ENCODE measurements at regions not wholly inside any gene's neighbourhood (a gene's known extent, or its start where the extent isn't known, plus 50 kb on each side); places are given as distances from the start of the nearest gene placed in this dataset.

DNA sequence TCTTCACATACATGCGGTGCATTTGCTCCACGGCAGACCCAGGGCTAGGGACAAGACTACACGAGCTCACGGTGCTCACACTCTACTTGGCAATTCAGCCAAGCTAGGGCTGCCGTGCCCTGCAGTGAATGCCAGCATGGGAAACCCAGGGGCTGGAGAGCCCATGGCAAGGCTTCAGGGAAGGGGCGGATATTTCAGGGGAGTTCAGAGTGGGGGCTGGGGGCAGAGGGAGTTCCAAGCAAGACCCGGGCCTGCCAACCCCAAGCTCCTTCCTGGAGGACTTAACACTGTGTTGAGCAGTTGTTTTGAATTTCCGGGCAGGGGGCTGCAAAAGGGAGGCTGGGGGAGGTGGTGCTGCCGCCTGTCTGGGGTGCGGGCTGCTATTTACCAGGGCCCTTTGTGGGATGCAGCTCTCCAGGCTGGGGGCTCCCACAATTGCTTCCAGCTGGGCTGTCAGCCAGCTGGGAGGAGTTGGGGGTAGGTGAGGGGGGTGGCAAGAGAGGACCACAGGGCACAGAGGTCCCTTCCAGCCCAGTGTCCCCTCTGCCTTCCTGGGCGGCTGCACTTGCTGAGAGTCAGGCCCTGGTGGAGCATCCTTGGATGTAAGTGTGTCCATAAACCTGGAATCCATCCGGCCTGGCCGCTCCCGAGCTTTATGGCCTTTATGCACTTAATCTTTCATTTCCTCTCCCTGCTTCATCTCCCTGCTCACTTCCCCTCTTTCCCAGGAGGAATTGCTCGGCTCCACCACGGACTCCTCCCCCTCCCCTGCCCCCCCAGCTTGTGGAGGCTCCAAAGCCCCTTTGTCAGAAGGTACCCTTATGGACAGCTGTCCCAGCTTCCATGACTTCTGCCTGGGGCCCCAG, 55.8 kb upstream of the SSBP3 start:
- Histone ChIP-seq H3K36me3 (ENCODE audit: insufficient read depth, low read length) (no peaks in the 10 kb centered on the region), H3K4me2 (ENCODE audit: low read depth, low read length, poor library complexity, severe bottlenecking) (no peak overlapping the region), H3K9me3 (ENCODE audit: insufficient read depth, low read depth, low read length) (no peaks in the 10 kb centered on the region), H3K4me3 (ENCODE audit: low read length, poor library complexity, severe bottlenecking) (no peak overlapping the region), H2AFZ (ENCODE audit: low read length) (no peak overlapping the region), H3K9me2 (replicated peaks; ENCODE audit: low read depth, low read length) (no peaks in the 10 kb centered on the region), H3F3A (ENCODE audit: low read depth) (no peaks in the 10 kb centered on the region), H3K79me2 (ENCODE audit: insufficient read depth, low read length) (no peaks in the 10 kb centered on the region), H3K4me1 (ENCODE audit: insufficient read depth, low read length, poor library complexity, severe bottlenecking) (peaks cover 27% of the 10 kb centered on the region), H3K9ac (ENCODE audit: low read depth, low read length, poor library complexity, severe bottlenecking) (no peak overlapping the region), H4K20me1 (ENCODE audit: insufficient read depth, low read length, poor library complexity, severe bottlenecking) (no peaks in the 10 kb centered on the region), H3K27me3 (ENCODE audit: insufficient read depth, low read length, poor library complexity, severe bottlenecking) (no peaks in the 10 kb centered on the region)
- TF ChIP-seq EZH2phosphoT487 (IDR thresholded peaks at IDR 0.05; ENCODE audit: borderline replicate concordance): no peak
- TF ChIP-seq, protein P1, sequence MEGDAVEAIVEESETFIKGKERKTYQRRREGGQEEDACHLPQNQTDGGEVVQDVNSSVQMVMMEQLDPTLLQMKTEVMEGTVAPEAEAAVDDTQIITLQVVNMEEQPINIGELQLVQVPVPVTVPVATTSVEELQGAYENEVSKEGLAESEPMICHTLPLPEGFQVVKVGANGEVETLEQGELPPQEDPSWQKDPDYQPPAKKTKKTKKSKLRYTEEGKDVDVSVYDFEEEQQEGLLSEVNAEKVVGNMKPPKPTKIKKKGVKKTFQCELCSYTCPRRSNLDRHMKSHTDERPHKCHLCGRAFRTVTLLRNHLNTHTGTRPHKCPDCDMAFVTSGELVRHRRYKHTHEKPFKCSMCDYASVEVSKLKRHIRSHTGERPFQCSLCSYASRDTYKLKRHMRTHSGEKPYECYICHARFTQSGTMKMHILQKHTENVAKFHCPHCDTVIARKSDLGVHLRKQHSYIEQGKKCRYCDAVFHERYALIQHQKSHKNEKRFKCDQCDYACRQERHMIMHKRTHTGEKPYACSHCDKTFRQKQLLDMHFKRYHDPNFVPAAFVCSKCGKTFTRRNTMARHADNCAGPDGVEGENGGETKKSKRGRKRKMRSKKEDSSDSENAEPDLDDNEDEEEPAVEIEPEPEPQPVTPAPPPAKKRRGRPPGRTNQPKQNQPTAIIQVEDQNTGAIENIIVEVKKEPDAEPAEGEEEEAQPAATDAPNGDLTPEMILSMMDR (conservative IDR thresholded peaks at IDR 0.05; ENCODE audit: low read length): no peak

DNA sequence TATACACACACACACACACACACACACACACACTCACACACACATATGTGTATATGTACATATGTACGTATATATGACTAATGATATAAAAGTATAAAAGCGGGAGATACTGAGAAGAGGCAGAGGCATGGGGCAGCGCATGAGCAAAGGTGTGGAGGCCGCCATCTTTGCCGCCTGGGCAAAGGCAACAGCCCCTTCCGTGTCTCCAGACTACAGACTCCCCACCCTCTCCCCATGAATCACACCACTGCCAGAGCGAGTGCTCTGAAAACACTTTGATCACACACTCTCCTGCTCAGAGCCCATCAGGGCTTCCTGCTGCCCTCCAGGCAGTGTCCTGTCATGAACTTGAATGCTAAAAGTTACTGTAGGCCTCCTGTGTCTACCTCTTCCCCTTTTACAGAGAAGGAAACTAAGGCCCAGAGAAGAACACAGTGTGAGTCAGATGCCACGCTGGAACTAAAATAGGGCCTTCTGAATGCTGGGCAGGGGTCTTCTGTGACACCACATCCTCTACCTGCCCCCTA, 54.7 kb upstream of the SSBP3 start:
- no peaks in the 10 kb centered on the region for H3K27me3 ChIP-seq (ENCODE audit: insufficient read depth, low read length, poor library complexity, severe bottlenecking)
- no peaks in the 10 kb centered on the region for H4K20me1 ChIP-seq (ENCODE audit: insufficient read depth, low read length, poor library complexity, severe bottlenecking)
- no peak overlapping the region for H2AFZ ChIP-seq (ENCODE audit: low read length)
- H3K4me3 ChIP-seq (ENCODE audit: low read length, poor library complexity, severe bottlenecking): no peak overlapping the region
- H3F3A ChIP-seq (ENCODE audit: low read depth): no peaks in the 10 kb centered on the region
- H3K36me3 ChIP-seq (ENCODE audit: insufficient read depth, low read length): no peaks in the 10 kb centered on the region
- no peaks in the 10 kb centered on the region for H3K9me2 ChIP-seq (replicated peaks; ENCODE audit: low read depth, low read length)
- peaks cover 27% of the 10 kb centered on the region for H3K4me1 ChIP-seq (ENCODE audit: insufficient read depth, low read length, poor library complexity, severe bottlenecking)
- no peaks in the 10 kb centered on the region for H3K9me3 ChIP-seq (ENCODE audit: insufficient read depth, low read depth, low read length)
- H3K79me2 ChIP-seq (ENCODE audit: insufficient read depth, low read length): no peaks in the 10 kb centered on the region
- TF ChIP-seq, protein P1 (conservative IDR thresholded peaks at IDR 0.05; ENCODE audit: low read length): no peak
- no peak for TF ChIP-seq EZH2phosphoT487 (IDR thresholded peaks at IDR 0.05; ENCODE audit: borderline replicate concordance)
- H3K9ac ChIP-seq (ENCODE audit: low read depth, low read length, poor library complexity, severe bottlenecking): no peak overlapping the region
- H3K4me2 ChIP-seq (ENCODE audit: low read depth, low read length, poor library complexity, severe bottlenecking): no peak overlapping the region

DNA sequence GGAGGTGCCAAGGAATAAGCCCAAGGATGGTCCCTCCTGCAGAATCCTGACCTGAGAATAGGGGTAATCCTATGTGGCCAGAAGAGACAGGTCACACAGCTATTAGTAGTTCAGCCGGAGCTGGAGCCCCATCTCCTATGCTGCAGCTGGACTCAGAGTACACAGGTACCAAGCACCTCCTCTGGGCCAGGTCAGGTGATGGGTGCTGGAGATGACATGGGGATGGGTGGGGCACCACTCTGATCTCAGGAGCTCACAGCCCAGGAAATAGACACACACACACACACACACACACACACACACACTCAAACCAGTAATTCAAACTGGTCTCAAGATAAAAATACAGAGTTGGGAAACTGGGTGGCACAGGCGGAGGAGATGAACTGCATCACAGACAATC, 54.2 kb upstream of the SSBP3 start:
- no peak overlapping the region for H3K9ac ChIP-seq (ENCODE audit: low read depth, low read length, poor library complexity, severe bottlenecking)
- no peaks in the 10 kb centered on the region for H3K79me2 ChIP-seq (ENCODE audit: insufficient read depth, low read length)
- TF ChIP-seq, protein P1 (conservative IDR thresholded peaks at IDR 0.05; ENCODE audit: low read length): no peak
- no peak for TF ChIP-seq EZH2phosphoT487 (IDR thresholded peaks at IDR 0.05; ENCODE audit: borderline replicate concordance)
- H3K9me3 ChIP-seq (ENCODE audit: insufficient read depth, low read depth, low read length): no peaks in the 10 kb centered on the region
- H3F3A ChIP-seq (ENCODE audit: low read depth): no peaks in the 10 kb centered on the region
- no peaks in the 10 kb centered on the region for H3K27me3 ChIP-seq (ENCODE audit: insufficient read depth, low read length, poor library complexity, severe bottlenecking)
- H3K4me3 ChIP-seq (ENCODE audit: low read length, poor library complexity, severe bottlenecking): no peak overlapping the region
- H4K20me1 ChIP-seq (ENCODE audit: insufficient read depth, low read length, poor library complexity, severe bottlenecking): no peaks in the 10 kb centered on the region
- peaks cover 23% of the 10 kb centered on the region for H3K4me1 ChIP-seq (ENCODE audit: insufficient read depth, low read length, poor library complexity, severe bottlenecking)
- H3K36me3 ChIP-seq (ENCODE audit: insufficient read depth, low read length): no peaks in the 10 kb centered on the region
- no peak overlapping the region for H2AFZ ChIP-seq (ENCODE audit: low read length)
- no peak overlapping the region for H3K4me2 ChIP-seq (ENCODE audit: low read depth, low read length, poor library complexity, severe bottlenecking)
- H3K9me2 ChIP-seq (replicated peaks; ENCODE audit: low read depth, low read length): no peaks in the 10 kb centered on the region

All from Loucy (cell line).